RPMI7951 (cell line): ENCODE measurements at regions not wholly inside any gene's neighbourhood (a gene's known extent, or its start where the extent isn't known, plus 50 kb on each side); places are given as distances from the start of the nearest gene placed in this dataset.
"Not testable (repeated sequence)": the region's sequence is repeated elsewhere in the genome, so short reads cannot be mapped to it uniquely, and the experiment has no call there.

Experiments used
- DNase-seq: peaks from one replicate; pipeline ENCODE4 v3.0.0-alpha.2; 2012; ENCODE audit warnings: low read depth

- no peak for DNase-seq
Observed at GRCh38 chr15:98330258-98330657, 318.1 kb upstream of the IGF1R start.

GRCh38 chr15:98330692-98331435, 317.5 kb upstream of the IGF1R start:
- no peak for DNase-seq

GRCh38 chr15:98331676-98332075, 316.7 kb upstream of the IGF1R start:
- DNase-seq, result no peak

- DNase-seq, result no peak
Observed at GRCh38 chr15:98333251-98333650, 315.1 kb upstream of the IGF1R start.

GRCh38 chr15:98342911-98343310, 305.4 kb upstream of the IGF1R start:
- no peak for DNase-seq

- no peak for DNase-seq
Observed at GRCh38 chr15:98344591-98344990, 303.7 kb upstream of the IGF1R start.

GRCh38 chr15:98347001-98347400, 301.3 kb upstream of the IGF1R start:
- DNase-seq, result peak; percentile 20

- DNase-seq, result no peak
Observed at GRCh38 chr15:98347866-98348265, 300.5 kb upstream of the IGF1R start.

GRCh38 chr15:98350276-98350675, 298.1 kb upstream of the IGF1R start:
- no peak for DNase-seq

- DNase-seq, result not testable (repeated sequence)
Observed at GRCh38 chr15:98358274-98358673, 290.1 kb upstream of the IGF1R start.

GRCh38 chr15:98358971-98359370, 289.4 kb upstream of the IGF1R start:
- DNase-seq, result no peak

- DNase-seq, result no peak
Observed at GRCh38 chr15:98363416-98363815, 284.9 kb upstream of the IGF1R start.

GRCh38 chr15:98363955-98364354, 284.4 kb upstream of the IGF1R start:
- no peak for DNase-seq

- DNase-seq, result no peak
Observed at GRCh38 chr15:98369081-98369716, 279.1 kb upstream of the IGF1R start.

- no peak for DNase-seq
Observed at GRCh38 chr15:98375513-98376340, 272.6 kb upstream of the IGF1R start.

GRCh38 chr15:98380721-98381120, 267.6 kb upstream of the IGF1R start:
- no peak for DNase-seq

GRCh38 chr15:98381446-98381845, 266.9 kb upstream of the IGF1R start:
- DNase-seq, result no peak

GRCh38 chr15:98382139-98382538, 266.2 kb upstream of the IGF1R start:
- no peak for DNase-seq

GRCh38 chr15:98383571-98383970, 264.8 kb upstream of the IGF1R start:
- DNase-seq, result no peak

GRCh38 chr15:98384328-98385029, 263.9 kb upstream of the IGF1R start:
- no peak for DNase-seq

GRCh38 chr15:98385752-98386381, 262.5 kb upstream of the IGF1R start:
- no peak for DNase-seq

- DNase-seq, result no peak
Observed at GRCh38 chr15:98386561-98386960, 261.8 kb upstream of the IGF1R start.
